Upper lobe of right lung (tissue), 1 donor: ENCODE measurements at regions not wholly inside any gene's neighbourhood (a gene's known extent, or its start where the extent isn't known, plus 50 kb on each side); places are given as distances from the start of the nearest gene placed in this dataset.
A peak's percentile ranks its signal among the peaks of the same experiment; 100 is the strongest.

Experiments used
- ATAC-seq: fragments of 200-7000 bp; cut with Tn5 transposase; one replicate; pipeline ENCODE4 v1.9.1; 2020; ENCODE audit warnings: mild to moderate bottlenecking, moderate library complexity
- DNase-seq: peaks from one replicate; pipeline ENCODE4 v3.0.0-alpha.2; 2020
- H3K27ac ChIP-seq: fragments of 200-600 bp; one replicate; pipeline ENCODE4 v1.8.0; 2022
- H3K27me3 ChIP-seq: fragments of 200-600 bp; one replicate; pipeline ENCODE4 v1.8.0; 2022; ENCODE audit warnings: mild to moderate bottlenecking
- H3K36me3 ChIP-seq: fragments of 200-600 bp; one replicate; pipeline ENCODE4 v1.8.0; 2022
- H3K4me1 ChIP-seq: fragments of 200-600 bp; one replicate; pipeline ENCODE4 v1.8.0; 2022
- H3K4me3 ChIP-seq: fragments of 200-600 bp; one replicate; pipeline ENCODE4 v1.8.0; 2022; ENCODE audit warnings: mild to moderate bottlenecking
- H3K9me3 ChIP-seq: fragments of 200-600 bp; one replicate; pipeline ENCODE4 v1.8.0; 2022
- CTCF ChIP-seq: fragments of 200-600 bp; IDR thresholded peaks from one replicate; pipeline ENCODE4 v1.8.0; 2022; ENCODE audit warnings: antibody characterized with exemption
- intact Hi-C: fragments of 100-400 bp; cut with DNase I; formaldehyde crosslinking; loops from one replicate; pipeline ENCODE4 v1.11.0; 2022
- donor health status: DM: no; HTN: yes; CAD: no; lungs with severe emphysema.

GRCh38 chr18:60691061-60691460, 318.5 kb upstream of the MC4R start:
- no peak for TF ChIP-seq CTCF
- Histone ChIP-seq H3K9me3 (no peaks in the 10 kb centered on the region), H3K36me3 (no peaks in the 10 kb centered on the region), H3K4me1 (no peaks in the 10 kb centered on the region), H3K27ac (no peak overlapping the region), H3K27me3 (no peaks in the 10 kb centered on the region), H3K4me3 (no peak overlapping the region)
- DNase-seq (no peak), ATAC-seq (no peak)
- intact Hi-C loops: no loop called here

DNA sequence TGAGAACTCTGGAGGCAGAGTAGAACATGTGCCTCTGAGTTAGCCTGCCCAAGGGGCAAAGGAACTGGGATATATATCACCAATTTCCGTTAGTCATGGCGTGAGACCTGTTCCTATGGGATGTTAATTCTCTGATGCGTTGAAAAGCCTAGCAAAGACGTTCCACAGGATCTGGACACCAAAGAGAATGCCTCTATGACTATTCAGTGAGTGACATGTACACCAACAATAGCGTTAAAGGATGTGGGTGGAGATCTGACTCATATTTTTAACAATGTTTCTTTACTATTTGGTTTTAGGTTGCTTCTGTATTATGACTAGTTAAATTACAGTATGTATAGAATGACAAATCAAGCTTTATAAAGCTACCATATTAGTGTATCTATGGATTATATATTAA, 320.9 kb upstream of the MC4R start:
- DNase-seq (no peak), ATAC-seq (no peak)
- Histone ChIP-seq H3K9me3 (no peaks in the 10 kb centered on the region), H3K4me3 (no peak overlapping the region), H3K36me3 (no peaks in the 10 kb centered on the region), H3K4me1 (no peaks in the 10 kb centered on the region), H3K27ac (no peak overlapping the region), H3K27me3 (no peaks in the 10 kb centered on the region)
- TF ChIP-seq CTCF: no peak
- intact Hi-C loops: no loop called here

DNA sequence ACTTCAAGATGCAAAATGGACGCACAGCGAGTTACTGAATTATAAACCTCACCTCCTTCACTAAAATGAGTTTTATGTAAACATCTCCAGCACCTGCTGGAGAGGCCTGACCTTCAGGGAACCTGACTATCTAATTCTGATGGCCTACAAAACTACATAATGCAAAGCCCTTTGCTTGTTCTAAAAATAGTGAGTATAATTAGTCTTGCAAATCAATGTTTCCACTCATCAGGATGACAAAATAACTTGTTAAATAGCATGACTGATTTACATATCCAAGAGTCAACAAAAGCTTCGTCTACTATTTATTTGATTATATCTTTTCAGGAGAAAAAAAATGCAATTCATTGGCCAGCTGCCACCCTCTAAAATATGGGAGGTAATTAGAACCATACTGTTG, 326.3 kb upstream of the MC4R start:
- H3K4me3 ChIP-seq: no peak overlapping the region
- no peak for ATAC-seq
- no peaks in the 10 kb centered on the region for H3K27me3 ChIP-seq
- intact Hi-C loops: no loop called here
- no peaks in the 10 kb centered on the region for H3K4me1 ChIP-seq
- no peak overlapping the region for H3K27ac ChIP-seq
- no peaks in the 10 kb centered on the region for H3K9me3 ChIP-seq
- no peak for DNase-seq
- TF ChIP-seq CTCF: no peak
- no peaks in the 10 kb centered on the region for H3K36me3 ChIP-seq

DNA sequence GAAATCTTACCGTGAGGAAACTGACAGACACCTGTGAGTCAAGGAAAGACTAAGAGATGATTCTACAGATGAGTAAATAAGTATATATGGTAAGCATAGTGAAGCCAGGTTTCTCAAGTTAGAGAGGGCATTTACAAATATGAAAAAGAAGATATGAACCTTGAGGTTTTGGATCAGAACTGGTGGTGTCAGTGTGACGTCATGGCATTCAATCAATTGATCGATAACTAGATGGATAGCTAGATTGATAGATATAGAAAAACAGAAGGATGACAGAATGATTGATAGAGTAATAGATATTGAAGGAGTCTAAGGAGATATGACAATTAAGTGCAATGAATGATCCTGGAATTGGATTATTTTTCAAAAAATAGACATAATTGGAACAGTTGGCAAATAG, 350.2 kb upstream of the MC4R start:
- no peaks in the 10 kb centered on the region for H3K4me1 ChIP-seq
- DNase-seq (no peak), ATAC-seq (no peak)
- no peaks in the 10 kb centered on the region for H3K9me3 ChIP-seq
- H3K27me3 ChIP-seq: no peaks in the 10 kb centered on the region
- H3K27ac ChIP-seq: no peak overlapping the region
- intact Hi-C loops: no loop called here
- no peaks in the 10 kb centered on the region for H3K36me3 ChIP-seq
- TF ChIP-seq CTCF: no peak
- H3K4me3 ChIP-seq: no peak overlapping the region

DNA sequence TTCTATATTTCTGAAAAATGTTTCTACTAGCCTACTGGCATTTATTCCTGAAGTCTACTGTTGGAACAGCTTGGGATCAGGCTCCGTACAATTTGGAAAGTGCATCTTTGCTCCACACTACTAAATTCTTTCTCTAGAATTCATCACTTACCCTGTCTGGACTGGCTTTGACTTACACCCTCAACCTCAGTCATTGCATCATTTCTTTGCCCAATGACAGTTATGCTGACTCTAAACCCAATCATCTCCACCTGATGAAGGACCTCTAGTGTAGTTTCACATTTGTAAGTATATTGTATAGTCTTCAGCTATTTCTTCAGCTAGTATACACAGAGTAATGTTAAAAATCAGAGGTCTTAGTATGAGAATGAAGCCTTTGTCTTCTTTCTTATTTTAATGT, 359.6 kb upstream of the MC4R start:
- Histone ChIP-seq H3K4me3 (no peak overlapping the region), H3K36me3 (no peaks in the 10 kb centered on the region), H3K4me1 (no peaks in the 10 kb centered on the region), H3K9me3 (no peaks in the 10 kb centered on the region), H3K27me3 (no peaks in the 10 kb centered on the region), H3K27ac (no peak overlapping the region)
- no peak for ATAC-seq
- TF ChIP-seq CTCF: no peak
- no peak for DNase-seq
- intact Hi-C loops: no loop called here

DNA sequence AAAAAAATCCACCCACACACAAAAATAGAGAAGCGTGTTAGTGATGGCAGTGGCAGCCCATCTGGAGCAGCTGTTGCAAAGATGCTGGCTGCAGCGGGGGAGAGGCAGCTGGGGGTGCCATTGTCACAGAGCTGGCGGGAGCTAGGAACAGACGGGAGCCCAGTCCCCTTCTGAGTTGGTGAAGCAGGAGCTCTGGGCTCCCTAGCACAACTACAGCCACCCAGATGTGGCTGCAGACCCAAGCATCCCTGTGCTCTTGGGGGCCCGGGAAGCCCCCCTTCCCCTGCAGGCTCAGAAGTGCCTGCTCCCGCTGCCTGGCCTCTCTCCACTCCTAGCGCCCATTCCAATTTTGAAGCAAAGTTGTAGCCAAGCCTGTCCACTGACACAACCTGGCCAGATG, 366.6 kb upstream of the MC4R start:
- intact Hi-C loops: no loop called here
- Histone ChIP-seq H3K36me3 (no peaks in the 10 kb centered on the region), H3K4me1 (no peaks in the 10 kb centered on the region), H3K9me3 (no peaks in the 10 kb centered on the region), H3K27me3 (no peaks in the 10 kb centered on the region), H3K4me3 (no peak overlapping the region), H3K27ac (no peak overlapping the region)
- DNase-seq (no peak), ATAC-seq (peak; percentile 13)
- TF ChIP-seq CTCF: no peak
